ENCODE measurements at regions not wholly inside any gene's neighbourhood (a gene's known extent, or its start where the extent isn't known, plus 50 kb on each side); places are given as distances from the start of the nearest gene placed in this dataset.

DNA sequence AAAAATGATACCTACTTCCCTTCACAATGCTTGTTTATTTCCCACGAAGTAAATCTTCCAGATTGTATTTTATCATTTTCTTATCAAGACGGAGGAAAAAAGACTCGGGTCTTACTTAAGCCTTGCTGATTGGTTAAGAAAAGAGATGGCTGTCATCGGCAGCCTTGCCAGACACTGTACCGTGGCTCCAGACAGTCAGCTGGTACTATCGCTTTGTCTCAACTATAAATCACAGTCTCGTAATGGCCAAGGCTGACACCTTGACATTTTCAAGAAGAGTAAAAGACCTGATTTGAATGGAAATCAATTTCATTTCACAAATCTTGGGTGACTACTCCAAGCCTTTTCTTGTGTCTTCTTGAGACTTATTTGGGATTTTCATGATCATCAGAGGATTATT lies 868.0 kb downstream of the USP25 start:
- intact Hi-C loops (cut with DNase I) = no loop called here
- no peak for DNase-seq (ENCODE audit: low spot score)
- H3K27me3 ChIP-seq (replicated peaks; ENCODE audit: insufficient read depth) = no peaks in the 10 kb centered on the region
- no peaks in the 10 kb centered on the region for H3K9me3 ChIP-seq
- H3K4me1 ChIP-seq (replicated peaks) = no peaks in the 10 kb centered on the region
- no peak overlapping the region for H3K4me3 ChIP-seq
- 76% methylated on average over 7 of the region's 7 CpGs for WGBS
- H3K36me3 ChIP-seq = no peaks in the 10 kb centered on the region
- TF ChIP-seq POLR2AphosphoS5 (IDR thresholded peaks at IDR 0.05) (no peak), CTCF (IDR thresholded peaks at IDR 0.05) (no peak), POLR2A (IDR thresholded peaks at IDR 0.05) (no peak)
- no peak overlapping the region for H3K27ac ChIP-seq

DNA sequence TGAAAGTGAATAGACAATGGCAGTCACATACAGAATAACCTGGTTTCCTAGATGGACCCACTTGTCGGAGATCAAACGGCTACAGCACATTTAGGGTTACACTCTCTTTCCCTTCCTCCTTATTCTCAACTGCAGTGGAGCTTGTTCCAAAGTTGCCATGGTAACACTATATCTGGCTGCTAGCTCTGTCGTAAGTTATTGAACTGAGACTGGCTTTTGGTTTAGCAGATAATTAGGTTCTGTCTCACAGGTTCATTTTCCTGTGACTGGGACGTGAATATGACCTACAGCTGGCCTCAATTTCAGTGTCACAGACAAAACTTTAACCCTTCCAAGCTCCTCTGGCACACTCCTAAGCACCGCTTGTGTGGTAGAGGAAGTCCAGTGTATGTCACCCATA lies 875.8 kb downstream of the USP25 start:
- Histone ChIP-seq H3K9me3 (no peaks in the 10 kb centered on the region), H3K36me3 (no peaks in the 10 kb centered on the region), H3K4me3 (no peak overlapping the region), H3K27ac (no peak overlapping the region), H3K4me1 (replicated peaks) (no peaks in the 10 kb centered on the region), H3K27me3 (replicated peaks; ENCODE audit: insufficient read depth) (no peaks in the 10 kb centered on the region)
- WGBS = 61% methylated on average over 5 of the region's 5 CpGs
- TF ChIP-seq POLR2AphosphoS5 (IDR thresholded peaks at IDR 0.05) = no peak
- no peak for TF ChIP-seq CTCF (IDR thresholded peaks at IDR 0.05)
- no peak for TF ChIP-seq POLR2A (IDR thresholded peaks at IDR 0.05)
- no peak for DNase-seq (ENCODE audit: low spot score)
- intact Hi-C loops (cut with DNase I) = no loop called here

- no peak for TF ChIP-seq POLR2AphosphoS5 (IDR thresholded peaks at IDR 0.05)
- no peak for TF ChIP-seq POLR2A (IDR thresholded peaks at IDR 0.05)
- no peak for TF ChIP-seq CTCF (IDR thresholded peaks at IDR 0.05)
- DNase-seq (ENCODE audit: low spot score) = no peak
- Histone ChIP-seq H3K4me3 (no peak overlapping the region), H3K4me1 (replicated peaks) (no peaks in the 10 kb centered on the region), H3K36me3 (no peaks in the 10 kb centered on the region), H3K9me3 (no peaks in the 10 kb centered on the region), H3K27me3 (replicated peaks; ENCODE audit: insufficient read depth) (no peaks in the 10 kb centered on the region), H3K27ac (no peak overlapping the region)
- intact Hi-C loops (cut with DNase I) = no loop called here
- WGBS = 94% methylated on average over 1 of the region's 1 CpG
Measured at GRCh38 chr21:16606271-16606670, 876.5 kb downstream of the USP25 start.

DNA sequence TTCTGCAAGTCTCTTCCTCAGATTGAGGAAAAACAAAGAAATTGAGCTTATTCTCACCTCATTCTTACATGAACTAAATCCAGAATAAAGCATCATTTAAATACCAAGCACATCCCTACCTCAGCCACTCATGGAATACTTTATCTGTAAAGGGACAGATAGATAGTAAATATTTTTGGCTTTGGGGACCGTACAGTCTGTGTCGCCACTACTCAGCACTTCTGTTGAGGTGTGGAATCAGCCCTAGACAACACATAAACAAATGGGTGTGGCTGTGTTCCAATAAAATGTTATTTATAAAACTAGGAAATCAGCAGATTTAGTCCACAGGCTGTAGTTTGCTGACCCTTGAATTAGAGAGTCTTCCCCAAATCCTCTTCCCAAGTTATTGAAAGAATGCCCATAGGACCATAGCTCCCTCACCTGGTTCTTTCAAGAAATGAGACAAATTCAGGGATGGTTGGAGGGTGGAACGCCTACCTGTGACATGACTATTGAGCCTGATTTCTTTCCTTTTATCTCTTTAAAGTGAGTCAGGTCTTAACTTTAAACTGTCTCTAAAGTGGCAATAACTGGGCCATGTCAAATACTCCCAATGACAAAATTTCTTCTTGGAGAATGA lies 878.5 kb downstream of the USP25 start:
- Histone ChIP-seq H3K4me3 (no peak overlapping the region), H3K27me3 (replicated peaks; ENCODE audit: insufficient read depth) (no peaks in the 10 kb centered on the region), H3K9me3 (no peaks in the 10 kb centered on the region), H3K36me3 (no peaks in the 10 kb centered on the region), H3K27ac (no peak overlapping the region), H3K4me1 (replicated peaks) (no peaks in the 10 kb centered on the region)
- no peak for TF ChIP-seq POLR2A (IDR thresholded peaks at IDR 0.05)
- WGBS = 92% methylated on average over 3 of the region's 3 CpGs
- DNase-seq (ENCODE audit: low spot score) = no peak
- intact Hi-C loops (cut with DNase I) = no loop called here

DNA sequence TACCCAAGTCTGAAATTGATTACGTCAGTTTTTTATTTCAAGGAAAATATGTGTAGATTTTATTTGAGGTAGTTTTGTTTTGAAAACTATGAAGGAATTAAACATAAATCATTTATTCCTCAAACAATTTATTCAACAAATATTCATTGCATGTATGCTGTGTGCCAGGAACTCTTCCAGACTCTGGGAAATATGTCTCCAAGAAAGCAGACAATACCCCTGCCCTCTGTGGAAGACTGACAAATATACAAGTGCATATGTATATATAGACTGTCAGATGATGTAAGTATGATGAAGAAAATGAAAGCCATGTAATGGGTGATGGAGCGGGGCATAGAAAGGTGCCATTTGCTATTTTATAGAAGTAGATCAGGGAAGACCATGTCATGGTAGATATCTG lies 889.5 kb downstream of the USP25 start:
- H3K27me3 ChIP-seq (replicated peaks; ENCODE audit: insufficient read depth) = no peaks in the 10 kb centered on the region
- no peak for TF ChIP-seq POLR2A (IDR thresholded peaks at IDR 0.05)
- TF ChIP-seq POLR2AphosphoS5 (IDR thresholded peaks at IDR 0.05) = no peak
- no peak for TF ChIP-seq CTCF (IDR thresholded peaks at IDR 0.05)
- no peak for DNase-seq (ENCODE audit: low spot score)
- no peak overlapping the region for H3K4me3 ChIP-seq
- no peaks in the 10 kb centered on the region for H3K9me3 ChIP-seq
- WGBS = 94% methylated on average over 2 of the region's 2 CpGs
- H3K4me1 ChIP-seq (replicated peaks) = no peaks in the 10 kb centered on the region
- intact Hi-C loops (cut with DNase I) = no loop called here
- no peaks in the 10 kb centered on the region for H3K36me3 ChIP-seq
- H3K27ac ChIP-seq = no peak overlapping the region

All from prostate gland (tissue), 2 donors.